GM18520 (cell line): ENCODE measurements at regions not wholly inside any gene's neighbourhood (a gene's known extent, or its start where the extent isn't known, plus 50 kb on each side); places are given as distances from the start of the nearest gene placed in this dataset.

Experiments
- ATAC-seq: cut with Tn5 transposase; IDR thresholded peaks from one replicate; pipeline ENCODE4 v1.9.1; 2021; ENCODE audit not compliant: unreplicated experiment

DNA sequence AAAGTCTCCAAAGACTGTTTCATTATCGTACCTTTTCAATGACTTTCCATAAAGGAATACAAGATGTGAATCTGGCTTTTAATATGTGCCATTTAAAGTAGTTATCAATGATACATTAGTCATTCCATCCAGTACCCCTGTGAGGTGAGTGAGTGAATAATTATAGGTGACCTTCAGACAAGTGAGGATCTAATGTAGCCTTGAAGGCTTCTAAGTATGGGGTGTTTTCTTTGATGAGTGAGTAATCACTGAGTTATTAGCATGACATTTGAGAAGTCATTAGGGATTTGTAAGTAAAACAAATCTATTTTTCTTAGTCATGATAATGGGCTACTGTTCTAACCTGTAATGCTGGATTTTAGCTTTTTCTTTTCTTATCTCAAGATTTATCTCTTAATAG lies 831.4 kb downstream of the ADGRL2 start:
- ATAC-seq = no peak

DNA sequence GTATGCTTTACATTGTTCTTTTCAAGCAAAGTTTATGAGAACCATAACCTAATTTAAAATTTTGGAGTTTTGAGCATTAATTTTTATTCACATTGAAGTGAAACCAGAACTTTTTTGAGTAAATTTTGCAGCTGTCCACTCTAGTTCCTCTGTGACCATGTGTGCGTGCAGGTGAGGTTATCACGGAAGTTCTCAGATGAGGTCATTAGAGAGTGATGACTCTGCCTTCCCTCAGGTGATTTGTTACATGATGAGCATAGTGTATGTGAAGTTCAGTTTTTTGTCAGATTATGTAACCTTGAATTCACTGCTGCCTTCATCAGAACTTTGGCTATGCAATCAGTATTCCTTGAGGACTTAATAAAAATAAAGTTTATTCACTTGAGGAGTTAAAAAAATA lies 828.2 kb downstream of the ADGRL2 start:
- no peak for ATAC-seq

DNA sequence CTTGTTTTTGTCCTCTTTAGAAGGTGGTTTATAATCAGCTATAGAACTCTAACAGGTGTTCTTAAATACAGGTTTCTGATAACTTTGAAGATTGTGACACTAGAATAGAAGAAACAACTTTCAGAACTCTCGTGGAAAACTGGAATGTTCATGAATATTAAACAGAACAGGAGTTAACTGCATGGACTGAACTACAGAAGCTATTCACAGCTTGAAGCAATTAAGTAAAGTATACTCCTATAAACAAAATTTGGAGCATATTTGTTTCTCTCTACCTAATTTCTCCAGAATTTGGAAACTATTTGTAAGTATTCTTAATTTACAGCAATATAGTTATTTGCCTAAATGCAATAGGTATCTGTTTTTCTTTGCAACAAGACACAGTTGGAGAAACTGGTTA lies 824.8 kb downstream of the ADGRL2 start:
- no peak for ATAC-seq

DNA sequence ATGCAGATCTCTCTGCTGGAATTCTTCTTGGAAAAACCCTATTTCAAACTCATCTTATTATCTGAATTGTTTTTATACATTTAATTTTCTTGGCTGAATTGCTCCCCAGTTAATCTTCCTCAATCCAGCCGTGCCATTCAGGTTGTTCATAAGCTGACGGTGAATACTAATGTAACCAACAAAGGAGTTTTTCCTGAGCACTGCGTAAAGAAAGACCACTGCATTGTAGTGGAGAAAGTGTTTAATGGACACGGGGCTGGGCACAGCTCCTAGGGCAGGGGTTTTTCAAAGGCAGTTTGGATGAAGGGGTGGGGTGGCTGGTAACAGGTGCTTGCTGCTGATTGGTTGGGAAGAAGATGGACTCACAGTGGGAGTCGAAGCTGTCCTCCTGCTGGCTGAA lies 820.3 kb downstream of the ADGRL2 start:
- no peak for ATAC-seq

DNA sequence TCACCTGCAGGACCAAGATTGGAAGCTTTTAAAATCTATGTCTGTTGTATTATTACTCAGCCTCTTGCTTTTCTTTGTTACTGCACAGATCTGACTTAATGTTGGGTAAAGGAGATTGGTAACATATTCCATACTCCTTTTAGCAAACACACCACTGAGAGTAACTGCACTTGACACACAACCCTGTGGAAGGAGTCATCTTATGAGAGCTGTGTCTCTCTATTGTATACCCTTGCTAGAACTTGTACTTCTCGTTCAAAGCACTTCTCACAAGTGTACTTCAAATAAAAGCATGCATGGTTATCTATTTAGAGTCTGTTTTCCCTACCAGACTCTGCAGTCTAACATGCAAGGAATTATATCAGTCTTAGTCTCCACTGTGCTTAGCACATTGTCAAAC lies 813.4 kb downstream of the ADGRL2 start:
- ATAC-seq = no peak

DNA sequence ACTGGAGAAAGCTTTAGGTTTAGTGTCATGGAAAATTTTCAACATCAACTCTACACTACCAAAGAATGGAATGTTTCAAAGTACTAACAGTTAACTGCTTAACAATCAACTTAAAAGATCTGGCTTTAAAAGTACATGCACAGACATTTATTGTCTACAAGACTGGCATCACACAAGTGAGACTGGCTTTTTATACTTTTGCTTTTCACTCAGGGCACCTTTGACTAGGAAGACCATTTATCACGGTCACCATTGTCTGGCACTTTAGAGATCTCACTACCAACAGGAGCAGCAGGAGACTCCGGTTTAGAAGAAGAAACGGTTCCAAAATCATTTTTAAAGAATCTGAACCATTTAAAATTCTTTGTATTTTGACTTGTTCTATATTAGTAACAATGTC lies 812.3 kb downstream of the ADGRL2 start:
- no peak for ATAC-seq

DNA sequence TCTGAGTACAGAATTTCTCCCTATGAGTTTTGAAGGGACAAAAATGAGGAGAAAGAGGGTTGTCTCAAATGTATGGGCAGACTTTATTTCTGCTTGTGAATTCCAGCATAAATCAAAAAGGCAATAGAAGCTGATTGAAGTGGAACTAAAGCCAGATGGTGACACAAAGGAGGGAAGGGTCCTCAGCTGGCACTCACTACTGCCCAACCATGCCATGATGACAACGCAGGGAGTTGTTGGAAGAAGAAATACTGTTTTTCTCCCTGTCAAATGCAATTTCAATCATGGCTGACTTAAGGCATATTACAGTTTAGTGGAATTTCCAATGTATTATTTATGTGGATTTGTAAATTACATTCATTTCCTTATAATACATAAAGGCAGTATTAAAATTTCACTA lies 805.8 kb downstream of the ADGRL2 start:
- ATAC-seq = no peak

DNA sequence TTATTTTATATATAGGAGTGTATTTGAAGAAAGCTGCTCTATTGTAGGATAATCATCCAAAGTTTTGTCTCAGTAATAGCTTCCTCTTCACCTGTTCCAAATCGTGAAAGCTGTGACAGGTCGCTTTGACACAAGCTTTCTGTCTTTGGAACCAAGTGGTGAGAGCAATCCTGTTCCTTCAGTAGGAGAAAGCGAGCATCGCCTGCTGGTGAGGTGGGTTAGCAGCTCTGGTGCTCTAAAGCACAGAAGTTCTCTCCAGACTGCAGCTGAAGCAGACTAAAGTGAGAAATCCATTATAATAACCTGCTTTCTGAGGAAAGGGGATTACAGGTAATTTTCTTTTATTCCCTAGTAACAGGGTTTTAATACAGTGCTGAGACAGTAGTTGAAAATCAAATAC lies 803.8 kb downstream of the ADGRL2 start:
- ATAC-seq = no peak

DNA sequence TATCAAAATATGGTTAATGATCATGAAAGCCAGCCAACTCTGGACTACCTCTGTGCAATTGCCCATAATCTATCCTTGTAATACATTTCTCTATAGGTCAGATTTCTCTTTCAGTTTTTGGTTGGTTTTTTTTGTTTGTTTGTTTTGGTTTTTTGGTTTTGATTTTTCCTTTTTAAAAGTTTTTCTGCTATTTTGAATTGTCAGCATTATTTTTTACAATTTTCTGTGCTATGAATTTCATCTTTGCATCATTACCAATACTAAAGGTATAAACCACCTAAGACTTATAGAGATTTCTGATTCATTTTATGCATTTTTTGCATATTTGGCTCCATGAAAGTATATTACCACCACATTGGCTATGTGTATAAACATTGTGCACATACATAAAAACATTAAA lies 799.6 kb downstream of the ADGRL2 start:
- no peak for ATAC-seq

DNA sequence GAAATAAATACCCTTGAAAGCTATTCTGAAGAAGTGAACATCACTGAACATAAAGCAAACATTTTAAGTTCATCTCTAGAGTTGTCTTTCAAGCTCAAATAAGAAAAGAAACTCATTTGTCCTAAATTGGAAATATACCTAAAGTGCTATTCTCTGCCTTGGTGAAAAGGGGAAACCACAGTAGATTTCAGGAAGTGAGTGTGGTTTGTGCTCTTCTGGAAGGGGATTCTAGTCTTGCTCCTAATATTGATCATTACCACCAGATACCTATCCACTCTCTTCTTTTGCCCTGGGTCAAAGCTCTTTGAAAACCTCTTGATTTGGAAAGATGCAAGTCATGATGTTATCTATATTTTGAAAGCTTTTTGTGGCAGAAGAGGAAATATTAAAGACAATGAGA lies 798.1 kb downstream of the ADGRL2 start:
- no peak for ATAC-seq

DNA sequence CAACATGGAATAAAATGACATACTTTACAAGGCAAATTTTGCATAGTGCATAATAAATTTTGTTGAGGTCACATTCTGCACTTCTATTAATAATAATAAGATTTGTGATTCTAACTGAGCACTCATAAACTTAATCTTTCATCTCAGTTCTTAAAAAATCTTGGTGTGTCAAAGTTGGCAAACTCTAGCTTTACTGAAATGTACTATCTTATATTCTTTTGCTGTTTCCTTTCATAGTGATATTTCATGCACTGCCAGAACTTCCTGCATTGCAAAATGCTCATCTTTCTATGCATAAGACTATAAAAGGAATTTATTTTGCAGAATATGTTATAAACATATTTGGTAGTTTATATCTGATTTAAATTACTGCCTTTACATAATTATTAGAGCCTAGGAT lies 797.6 kb downstream of the ADGRL2 start:
- no peak for ATAC-seq

DNA sequence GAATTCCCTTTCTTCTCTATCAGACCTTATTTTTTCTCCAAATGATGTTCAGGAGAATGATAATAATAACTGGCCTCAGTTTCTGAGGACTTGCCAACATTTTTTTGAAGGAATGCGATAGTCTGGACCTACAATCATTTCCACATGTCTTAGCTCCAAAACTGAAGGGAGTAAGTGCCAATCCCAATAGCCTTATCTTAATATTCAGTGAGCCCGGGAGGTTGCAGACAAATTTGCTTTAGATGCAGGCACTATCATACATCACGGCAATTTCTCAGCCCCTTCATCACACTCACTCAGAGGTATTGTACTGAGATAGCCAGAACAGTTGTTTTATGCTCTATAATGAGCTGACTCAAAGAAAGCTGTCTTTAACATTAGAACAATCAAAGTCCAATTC lies 796.9 kb downstream of the ADGRL2 start:
- ATAC-seq = no peak

DNA sequence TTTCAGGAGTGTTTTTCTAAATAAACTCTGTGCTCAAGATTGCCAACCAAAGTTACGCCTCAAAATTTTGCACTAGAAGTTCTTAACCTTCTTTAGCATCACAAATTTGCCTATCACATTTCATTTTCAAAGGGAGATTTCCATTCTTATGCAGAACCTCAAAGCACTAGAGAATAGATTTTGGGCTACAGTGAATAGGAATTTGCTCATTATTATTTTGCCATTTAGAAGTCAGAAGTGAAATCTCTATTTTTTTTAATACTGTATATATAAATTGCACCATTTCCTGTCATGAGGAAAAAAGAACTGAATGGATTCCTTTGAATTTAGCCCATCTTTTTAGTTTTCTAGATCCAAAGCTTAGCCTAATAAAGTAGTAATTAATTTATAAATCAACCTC lies 796.4 kb downstream of the ADGRL2 start:
- ATAC-seq = no peak

DNA sequence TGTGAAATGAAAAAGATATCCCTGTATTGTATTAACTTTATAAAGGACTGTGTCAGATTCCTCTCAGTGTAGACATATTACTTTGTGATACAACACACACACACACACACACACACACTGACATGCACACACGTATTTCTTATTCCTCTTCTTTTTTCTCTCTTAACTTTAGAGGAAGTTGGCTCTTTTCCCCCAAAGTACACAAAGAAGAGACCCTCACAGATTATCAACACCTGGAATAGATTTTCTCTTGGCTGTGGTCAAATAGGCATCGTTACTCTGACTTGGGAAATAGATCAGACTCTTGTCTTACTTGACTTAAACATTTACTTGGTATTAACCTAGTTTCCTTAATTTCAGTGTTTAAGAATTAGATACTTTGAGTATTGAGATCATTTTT lies 792.8 kb downstream of the ADGRL2 start:
- ATAC-seq = no peak

DNA sequence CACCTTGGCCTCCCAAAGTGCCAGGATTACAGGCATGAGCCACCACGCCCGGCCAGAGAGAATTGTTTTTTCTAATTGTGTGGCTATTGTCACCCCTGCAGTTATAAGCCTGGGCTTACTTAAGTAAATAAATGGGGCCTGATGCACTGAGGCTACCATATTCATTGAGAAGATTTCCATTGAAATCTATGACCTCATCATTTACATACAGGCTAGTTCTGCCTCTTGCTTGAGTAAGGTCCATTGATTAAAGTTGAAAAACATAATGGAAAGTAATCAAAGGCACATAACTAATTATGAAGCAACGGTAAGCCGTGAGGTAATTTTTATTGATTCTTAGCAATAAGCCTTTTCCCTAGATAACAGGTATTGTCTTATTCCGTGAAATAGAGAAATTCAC lies 788.9 kb downstream of the ADGRL2 start:
- no peak for ATAC-seq

DNA sequence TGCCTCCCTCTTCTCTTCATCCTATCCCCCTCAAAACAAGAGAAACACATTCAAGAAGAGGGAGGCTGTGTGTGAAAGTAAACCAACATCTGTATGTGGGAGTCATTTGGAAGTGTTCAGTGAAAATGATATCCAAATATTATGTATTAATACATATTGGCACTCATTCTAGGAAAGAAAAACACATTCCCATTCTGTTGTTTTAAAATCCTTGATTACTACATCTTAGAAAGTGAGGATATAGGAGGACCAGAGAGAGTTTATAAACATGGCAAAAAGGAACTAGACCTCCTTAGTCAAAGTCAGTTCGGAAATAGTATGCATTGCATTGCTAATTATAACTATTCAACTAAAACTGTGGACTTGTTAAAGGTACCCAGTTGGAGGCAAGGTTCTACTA lies 786.6 kb downstream of the ADGRL2 start:
- ATAC-seq = no peak

DNA sequence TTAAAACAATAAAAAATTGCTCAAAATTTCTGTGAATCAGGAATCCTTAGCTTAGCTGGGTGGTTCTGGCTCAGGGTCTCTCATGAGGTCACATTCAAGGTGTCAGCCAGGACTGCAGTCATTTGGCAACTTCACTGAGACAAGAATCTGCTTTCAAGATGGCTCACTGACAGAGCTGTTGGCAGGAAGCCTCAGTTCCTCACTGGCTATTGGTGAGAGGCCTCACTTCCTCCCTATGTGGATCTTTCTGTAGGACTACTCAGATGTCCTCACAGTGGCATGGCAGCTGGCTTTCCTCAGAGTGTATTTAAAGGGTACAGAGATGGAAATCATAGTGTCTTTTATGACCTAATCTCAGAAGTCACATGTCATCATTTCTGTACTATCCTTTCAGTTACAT lies 785.7 kb downstream of the ADGRL2 start:
- ATAC-seq = no peak

DNA sequence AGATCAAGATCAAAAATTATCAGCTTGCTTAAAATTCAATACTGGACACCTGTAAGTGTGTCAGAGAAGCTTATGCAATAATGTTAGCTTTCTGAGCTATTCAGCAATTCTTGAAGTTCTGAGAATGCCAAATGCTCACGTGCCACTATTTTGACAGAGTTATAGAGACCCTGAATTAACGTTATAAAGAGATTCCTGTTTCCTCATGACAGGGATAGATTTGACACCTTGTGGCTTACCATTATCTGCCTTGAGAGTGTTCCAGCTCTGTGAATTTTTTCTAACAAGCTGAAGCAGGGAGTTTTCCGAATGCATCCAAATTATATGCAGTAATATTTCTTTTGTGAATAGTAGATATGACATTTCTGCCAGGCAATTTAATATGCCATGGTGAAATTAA lies 781.6 kb downstream of the ADGRL2 start:
- ATAC-seq = no peak

DNA sequence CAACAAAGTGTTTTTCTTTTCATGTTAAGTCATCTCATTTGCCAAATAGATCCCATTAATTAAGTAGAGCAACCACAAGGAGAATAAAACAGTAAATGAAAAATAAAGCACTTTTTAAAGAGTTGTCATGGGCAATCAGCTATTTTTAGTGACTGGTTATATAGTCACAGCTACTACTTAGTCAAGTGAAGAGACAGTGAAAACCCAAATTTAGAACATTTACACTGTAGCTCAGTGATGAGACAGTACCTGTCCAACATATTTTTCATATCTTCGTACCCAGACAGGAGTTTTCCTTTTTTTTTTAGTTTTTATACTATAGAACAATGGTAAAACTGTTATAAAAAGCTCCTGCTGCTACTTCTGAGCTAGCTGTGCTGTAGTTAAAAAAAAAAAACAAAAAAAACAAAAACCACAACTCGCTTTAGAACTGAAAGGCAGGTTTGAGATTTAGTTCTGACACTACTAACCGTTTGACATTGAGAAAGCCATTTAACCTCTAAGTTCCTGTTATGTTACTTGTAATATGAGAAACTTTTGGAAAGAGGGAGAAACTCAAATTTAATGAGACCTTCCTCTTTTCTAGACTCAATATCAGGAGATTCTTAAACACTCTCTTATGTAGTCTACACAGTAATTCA lies 777.5 kb downstream of the ADGRL2 start:
- no peak for ATAC-seq

DNA sequence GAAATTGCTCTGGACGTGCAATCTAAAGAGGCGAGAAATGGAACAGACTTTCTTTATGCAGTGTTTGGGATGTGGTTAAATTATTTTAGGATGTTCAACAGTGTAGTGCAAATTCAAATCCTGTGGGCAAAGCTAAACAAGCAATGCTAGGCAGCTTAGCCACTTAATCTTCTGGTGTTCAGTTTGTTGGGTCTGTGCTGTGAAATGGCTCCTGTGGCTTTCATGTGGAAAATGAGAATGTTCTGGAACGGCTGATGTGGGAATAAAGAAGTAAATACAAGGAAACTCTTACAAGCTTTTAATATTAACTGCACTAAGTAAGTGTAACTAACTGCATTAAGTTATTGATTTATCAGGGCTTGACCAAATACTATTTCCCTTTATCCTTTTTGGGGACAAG lies 766.6 kb downstream of the ADGRL2 start:
- ATAC-seq = no peak

DNA sequence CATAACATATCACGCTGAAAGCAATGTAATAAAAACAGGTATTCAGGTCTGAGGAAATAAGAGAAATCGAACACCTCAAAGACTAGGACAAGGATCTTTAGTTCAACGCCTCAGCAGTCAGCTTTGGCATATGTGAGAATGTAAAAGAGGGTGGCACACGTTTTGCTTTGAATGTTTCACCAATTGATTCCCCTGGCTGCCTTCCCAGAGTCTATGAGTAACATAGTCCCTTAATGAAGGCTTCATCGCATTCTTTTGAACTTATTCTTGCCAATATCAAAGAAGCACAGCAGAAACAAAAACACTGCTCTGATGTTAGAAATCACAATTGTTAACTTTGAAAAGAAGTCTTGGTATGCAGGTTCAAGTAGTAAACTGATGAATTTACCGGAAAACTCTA lies 764.8 kb downstream of the ADGRL2 start:
- no peak for ATAC-seq

DNA sequence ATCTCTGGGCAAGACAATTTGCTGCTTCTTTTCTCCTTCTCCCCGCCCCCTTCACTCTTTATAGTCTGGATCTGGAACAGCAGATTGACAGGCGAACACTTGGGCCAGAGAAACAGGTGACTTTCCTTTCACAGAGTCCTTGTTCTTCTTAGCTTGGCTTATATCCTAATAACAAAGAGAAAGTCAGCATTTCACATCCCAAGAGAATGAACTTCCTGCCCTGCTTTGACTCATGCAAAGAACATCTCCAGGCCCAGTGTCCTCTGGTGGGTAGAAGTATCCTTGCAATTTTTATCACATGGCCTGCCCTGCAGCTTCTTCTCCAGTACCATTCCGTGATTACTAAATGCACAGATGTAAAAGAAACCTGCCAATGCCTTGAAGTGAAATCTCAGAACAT lies 764.4 kb downstream of the ADGRL2 start:
- no peak for ATAC-seq

DNA sequence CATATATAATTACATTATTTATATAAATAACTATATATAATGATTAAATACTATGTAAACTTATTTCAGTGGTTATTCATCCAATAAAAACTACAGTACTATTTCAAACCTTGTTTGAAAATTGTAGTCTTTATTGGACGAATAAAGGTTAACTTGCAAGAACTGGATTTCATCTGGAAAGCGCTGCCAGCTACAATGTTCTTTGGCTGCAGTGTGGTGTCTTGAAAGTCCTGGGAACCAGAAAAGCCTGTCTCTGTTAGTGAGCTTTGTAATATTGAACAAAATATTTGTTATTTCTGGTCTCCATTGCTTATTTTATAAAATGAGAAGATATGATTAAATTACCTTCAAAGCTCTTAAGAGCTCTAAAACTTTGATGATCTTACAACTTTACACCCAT lies 763.6 kb downstream of the ADGRL2 start:
- no peak for ATAC-seq

DNA sequence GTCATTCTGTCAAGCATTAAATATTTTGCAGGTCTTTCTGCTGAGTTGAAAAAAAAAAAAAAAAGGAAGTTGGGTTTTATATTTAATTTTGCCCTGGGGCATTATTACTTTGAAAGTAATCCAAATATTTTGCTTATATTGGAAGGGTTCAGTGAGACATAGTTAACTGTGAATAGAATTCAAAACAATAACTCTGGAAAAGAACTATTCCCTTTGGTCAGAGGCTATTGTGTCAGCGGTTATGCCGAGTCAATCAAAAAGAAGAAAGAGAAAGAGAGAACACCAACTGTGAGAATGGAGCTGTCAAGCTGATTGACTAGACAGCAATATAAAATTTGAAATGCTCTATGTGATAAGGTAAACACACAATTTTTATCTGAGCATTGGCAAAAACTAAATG lies 761.7 kb downstream of the ADGRL2 start:
- no peak for ATAC-seq
